Liver (tissue), 8 donors: ENCODE measurements at regions not wholly inside any gene's neighbourhood (a gene's known extent, or its start where the extent isn't known, plus 50 kb on each side); places are given as distances from the start of the nearest gene placed in this dataset.

Experiments
- DNase-seq: peaks from one replicate; pipeline ENCODE4 v3.0.0-alpha.2; 2017; ENCODE audit warnings: low spot score
- H3K27ac ChIP-seq, 2 donors: one replicate each; pipeline ENCODE4 v1.7.0; 2013; ENCODE audit warnings: inconsistent platforms in 2 of 2, low read length in 2 of 2, control low read depth in 1 of 2, low read depth in 1 of 2, mild to moderate bottlenecking in 1 of 2
- H3K27me3 ChIP-seq, 4 donors: one replicate each; pipeline versions ENCODE4 v1.6.1 to v1.7.0; 2013; ENCODE audit warnings: low read length in 3 of 4, inconsistent platforms in 1 of 4, mild to moderate bottlenecking in 1 of 4, moderate library complexity in 1 of 4; ENCODE audit not compliant: control insufficient read depth in 4 of 4, insufficient read depth in 4 of 4
- H3K36me3 ChIP-seq, 4 donors: one replicate each; pipeline versions ENCODE4 v1.6.1 to v1.7.0; 2013; ENCODE audit warnings: low read length in 3 of 4, mild to moderate bottlenecking in 3 of 4, low read depth in 1 of 4, moderate library complexity in 1 of 4; ENCODE audit not compliant: control insufficient read depth in 4 of 4, insufficient read depth in 3 of 4
- H3K4me1 ChIP-seq, 4 donors: one replicate each; pipeline versions ENCODE4 v1.6.1 to v1.7.0; 2013; ENCODE audit warnings: low read length in 3 of 4, mild to moderate bottlenecking in 3 of 4, moderate library complexity in 1 of 4; ENCODE audit not compliant: control insufficient read depth in 4 of 4, insufficient read depth in 4 of 4
- H3K4me3 ChIP-seq, 3 donors: one replicate each; pipeline versions ENCODE4 v1.6.1 to v1.7.0; 2013; ENCODE audit warnings: low read length in 3 of 3, control low read depth in 1 of 3, low read depth in 1 of 3, mild to moderate bottlenecking in 1 of 3
- H3K9ac ChIP-seq, 2 donors: one replicate each; pipeline ENCODE4 v1.7.0; 2013; ENCODE audit warnings: low read length in 2 of 2, mild to moderate bottlenecking in 2 of 2, moderate library complexity in 2 of 2, control low read depth in 1 of 2, low read depth in 1 of 2
- H3K9me3 ChIP-seq, 4 donors: one replicate each; pipeline versions ENCODE4 v1.6.1 to v1.7.0; 2013; ENCODE audit warnings: low read length in 3 of 4; ENCODE audit not compliant: control insufficient read depth in 4 of 4
- ATF3 ChIP-seq: IDR thresholded peaks from 2 replicates; pipeline ENCODE4 v1.6.1; 2016; ENCODE audit warnings: antibody characterized with exemption
- EGR1 ChIP-seq, 2 donors: IDR thresholded peaks; 2 replicates each; pipeline ENCODE4 v1.6.1; 2016 to 2018; ENCODE audit warnings: antibody characterized with exemption in 2 of 2, low read depth in 2 of 2
- FOXA1 ChIP-seq: IDR thresholded peaks from 2 replicates; pipeline ENCODE4 v1.6.1; 2016; ENCODE audit warnings: antibody characterized with exemption
- FOXA2 ChIP-seq: IDR thresholded peaks from 2 replicates; pipeline ENCODE4 v1.6.1; 2016; ENCODE audit warnings: antibody characterized with exemption
- GABPA ChIP-seq, 2 donors: IDR thresholded peaks in 1 of 2; conservative IDR thresholded peaks in 1 of 2; 2 replicates each; pipeline ENCODE4 v1.6.1; 2016; ENCODE audit warnings: antibody characterized with exemption in 2 of 2, mild to moderate bottlenecking in 1 of 2, moderate library complexity in 1 of 2
- HNF4A ChIP-seq, 2 donors: conservative IDR thresholded peaks; 2 replicates each; pipeline ENCODE4 v1.6.1; 2016; ENCODE audit warnings: antibody characterized with exemption in 2 of 2, mild to moderate bottlenecking in 2 of 2
- HNF4G ChIP-seq: IDR thresholded peaks from 2 replicates; pipeline ENCODE4 v1.6.1; 2016; ENCODE audit warnings: antibody characterized with exemption
- JUND ChIP-seq, 2 donors: IDR thresholded peaks; 2 replicates each; pipeline ENCODE4 v1.6.1; 2016; ENCODE audit warnings: antibody characterized with exemption in 2 of 2
- NR2F2 ChIP-seq: IDR thresholded peaks from 2 replicates; pipeline ENCODE4 v1.6.1; 2016; ENCODE audit warnings: antibody characterized with exemption
- RAD21 ChIP-seq, 2 donors: IDR thresholded peaks; 2 replicates each; pipeline ENCODE4 v1.6.1; 2016; ENCODE audit warnings: antibody characterized with exemption in 2 of 2, mild to moderate bottlenecking in 2 of 2
- RXRA ChIP-seq, 2 donors: IDR thresholded peaks; 2 replicates each; pipeline ENCODE4 v1.6.1; 2017 to 2018; ENCODE audit warnings: antibody characterized with exemption in 2 of 2, mild to moderate bottlenecking in 1 of 2
- SP1 ChIP-seq: IDR thresholded peaks from 2 replicates; pipeline ENCODE4 v1.6.1; 2018; ENCODE audit warnings: antibody characterized with exemption, mild to moderate bottlenecking
- TAF1 ChIP-seq: conservative IDR thresholded peaks from 2 replicates; pipeline ENCODE4 v1.6.1; 2016; ENCODE audit warnings: antibody characterized with exemption, mild to moderate bottlenecking
- YY1 ChIP-seq: IDR thresholded peaks from 2 replicates; pipeline ENCODE4 v1.6.1; 2016; ENCODE audit warnings: antibody characterized with exemption, mild to moderate bottlenecking
- WGBS: extraction: QIAGEN DNeasy Blood & Tissue Kit; methylation state at CpG from one replicate; pipeline ENCODE4 v1.1.7; 2013; 5-methylcytosine and 5-hydroxymethylcytosine counted together
- TF ChIP-seq, protein P1 (sequence below): IDR thresholded peaks from 2 replicates; pipeline ENCODE4 v1.6.1; 2016; ENCODE audit warnings: antibody characterized with exemption
- TF ChIP-seq, protein P2 (sequence below): IDR thresholded peaks from 2 replicates; pipeline ENCODE4 v1.6.1; 2016; ENCODE audit warnings: antibody characterized with exemption, mild to moderate bottlenecking
- TF ChIP-seq, protein P3 (sequence below): IDR thresholded peaks from 2 replicates; pipeline ENCODE4 v1.6.1; 2016; ENCODE audit warnings: antibody characterized with exemption
- TF ChIP-seq, protein P4 (sequence below): fragments of 150-350 bp; IDR thresholded peaks from 2 replicates; pipeline ENCODE4 v1.5.1; 2017; ENCODE audit warnings: improper control_type of control experiment, low read depth, low read length; ENCODE audit not compliant: missing input control
- donor health status: healthy.
- donor health status: healthy.
- donor health status: healthy.
- donor health status: healthy.
- donor health status: healthy.

- Histone ChIP-seq H3K4me1 (no peaks in the 10 kb centered on the region), H3K4me3 (no peak overlapping the region), H3K9me3 (no peaks in the 10 kb centered on the region), H3K27ac (no peak overlapping the region), H3K36me3 (no peaks in the 10 kb centered on the region), H3K27me3 (peaks cover 0 to 4% (median under 1%) of the 10 kb centered on the region in 4 donors), H3K9ac (no peak overlapping the region)
- TF ChIP-seq, protein P1, sequence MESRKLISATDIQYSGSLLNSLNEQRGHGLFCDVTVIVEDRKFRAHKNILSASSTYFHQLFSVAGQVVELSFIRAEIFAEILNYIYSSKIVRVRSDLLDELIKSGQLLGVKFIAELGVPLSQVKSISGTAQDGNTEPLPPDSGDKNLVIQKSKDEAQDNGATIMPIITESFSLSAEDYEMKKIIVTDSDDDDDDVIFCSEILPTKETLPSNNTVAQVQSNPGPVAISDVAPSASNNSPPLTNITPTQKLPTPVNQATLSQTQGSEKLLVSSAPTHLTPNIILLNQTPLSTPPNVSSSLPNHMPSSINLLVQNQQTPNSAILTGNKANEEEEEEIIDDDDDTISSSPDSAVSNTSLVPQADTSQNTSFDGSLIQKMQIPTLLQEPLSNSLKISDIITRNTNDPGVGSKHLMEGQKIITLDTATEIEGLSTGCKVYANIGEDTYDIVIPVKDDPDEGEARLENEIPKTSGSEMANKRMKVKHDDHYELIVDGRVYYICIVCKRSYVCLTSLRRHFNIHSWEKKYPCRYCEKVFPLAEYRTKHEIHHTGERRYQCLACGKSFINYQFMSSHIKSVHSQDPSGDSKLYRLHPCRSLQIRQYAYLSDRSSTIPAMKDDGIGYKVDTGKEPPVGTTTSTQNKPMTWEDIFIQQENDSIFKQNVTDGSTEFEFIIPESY = no peak
- TF ChIP-seq ATF3 (no peak), FOXA2 (no peak), NR2F2 (no peak), FOXA1 (no peak), TAF1 (no peak), YY1 (no peak), RAD21 (IDR thresholded peaks at IDR 0.05) (no peak), HNF4A (conservative IDR thresholded peaks at IDR 0.05) (no peak), RXRA (IDR thresholded peaks at IDR 0.05) (no peak), SP1 (no peak), HNF4G (no peak)
- TF ChIP-seq, protein P2, sequence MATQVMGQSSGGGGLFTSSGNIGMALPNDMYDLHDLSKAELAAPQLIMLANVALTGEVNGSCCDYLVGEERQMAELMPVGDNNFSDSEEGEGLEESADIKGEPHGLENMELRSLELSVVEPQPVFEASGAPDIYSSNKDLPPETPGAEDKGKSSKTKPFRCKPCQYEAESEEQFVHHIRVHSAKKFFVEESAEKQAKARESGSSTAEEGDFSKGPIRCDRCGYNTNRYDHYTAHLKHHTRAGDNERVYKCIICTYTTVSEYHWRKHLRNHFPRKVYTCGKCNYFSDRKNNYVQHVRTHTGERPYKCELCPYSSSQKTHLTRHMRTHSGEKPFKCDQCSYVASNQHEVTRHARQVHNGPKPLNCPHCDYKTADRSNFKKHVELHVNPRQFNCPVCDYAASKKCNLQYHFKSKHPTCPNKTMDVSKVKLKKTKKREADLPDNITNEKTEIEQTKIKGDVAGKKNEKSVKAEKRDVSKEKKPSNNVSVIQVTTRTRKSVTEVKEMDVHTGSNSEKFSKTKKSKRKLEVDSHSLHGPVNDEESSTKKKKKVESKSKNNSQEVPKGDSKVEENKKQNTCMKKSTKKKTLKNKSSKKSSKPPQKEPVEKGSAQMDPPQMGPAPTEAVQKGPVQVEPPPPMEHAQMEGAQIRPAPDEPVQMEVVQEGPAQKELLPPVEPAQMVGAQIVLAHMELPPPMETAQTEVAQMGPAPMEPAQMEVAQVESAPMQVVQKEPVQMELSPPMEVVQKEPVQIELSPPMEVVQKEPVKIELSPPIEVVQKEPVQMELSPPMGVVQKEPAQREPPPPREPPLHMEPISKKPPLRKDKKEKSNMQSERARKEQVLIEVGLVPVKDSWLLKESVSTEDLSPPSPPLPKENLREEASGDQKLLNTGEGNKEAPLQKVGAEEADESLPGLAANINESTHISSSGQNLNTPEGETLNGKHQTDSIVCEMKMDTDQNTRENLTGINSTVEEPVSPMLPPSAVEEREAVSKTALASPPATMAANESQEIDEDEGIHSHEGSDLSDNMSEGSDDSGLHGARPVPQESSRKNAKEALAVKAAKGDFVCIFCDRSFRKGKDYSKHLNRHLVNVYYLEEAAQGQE = no peak
- TF ChIP-seq, protein P3, sequence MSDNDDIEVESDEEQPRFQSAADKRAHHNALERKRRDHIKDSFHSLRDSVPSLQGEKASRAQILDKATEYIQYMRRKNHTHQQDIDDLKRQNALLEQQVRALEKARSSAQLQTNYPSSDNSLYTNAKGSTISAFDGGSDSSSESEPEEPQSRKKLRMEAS = no peak
- 64% methylated on average over 6 of the region's 6 CpGs for WGBS
- DNase-seq = no peak
Measured at GRCh38 chr5:51271261-51271660, 112.0 kb upstream of the ISL1 start.

GRCh38 chr5:51273021-51273420 is 110.2 kb upstream of the ISL1 start:
- no peak overlapping the region for H3K9ac ChIP-seq
- no peaks in the 10 kb centered on the region for H3K9me3 ChIP-seq
- no peak overlapping the region for H3K27ac ChIP-seq
- no peak overlapping the region for H3K4me3 ChIP-seq
- WGBS = 55% methylated on average over 3 of the region's 3 CpGs
- H3K4me1 ChIP-seq = no peaks in the 10 kb centered on the region
- no peaks in the 10 kb centered on the region for H3K36me3 ChIP-seq
- peaks cover 0 to 4% (median under 1%) of the 10 kb centered on the region in 4 donors for H3K27me3 ChIP-seq
- DNase-seq = no peak
- TF ChIP-seq NR2F2 = no peak
- TF ChIP-seq EGR1 (IDR thresholded peaks at IDR 0.05; ENCODE audit: low read depth in 2 of 2) = no peak
- TF ChIP-seq, protein P2 = no peak
- TF ChIP-seq, protein P4, sequence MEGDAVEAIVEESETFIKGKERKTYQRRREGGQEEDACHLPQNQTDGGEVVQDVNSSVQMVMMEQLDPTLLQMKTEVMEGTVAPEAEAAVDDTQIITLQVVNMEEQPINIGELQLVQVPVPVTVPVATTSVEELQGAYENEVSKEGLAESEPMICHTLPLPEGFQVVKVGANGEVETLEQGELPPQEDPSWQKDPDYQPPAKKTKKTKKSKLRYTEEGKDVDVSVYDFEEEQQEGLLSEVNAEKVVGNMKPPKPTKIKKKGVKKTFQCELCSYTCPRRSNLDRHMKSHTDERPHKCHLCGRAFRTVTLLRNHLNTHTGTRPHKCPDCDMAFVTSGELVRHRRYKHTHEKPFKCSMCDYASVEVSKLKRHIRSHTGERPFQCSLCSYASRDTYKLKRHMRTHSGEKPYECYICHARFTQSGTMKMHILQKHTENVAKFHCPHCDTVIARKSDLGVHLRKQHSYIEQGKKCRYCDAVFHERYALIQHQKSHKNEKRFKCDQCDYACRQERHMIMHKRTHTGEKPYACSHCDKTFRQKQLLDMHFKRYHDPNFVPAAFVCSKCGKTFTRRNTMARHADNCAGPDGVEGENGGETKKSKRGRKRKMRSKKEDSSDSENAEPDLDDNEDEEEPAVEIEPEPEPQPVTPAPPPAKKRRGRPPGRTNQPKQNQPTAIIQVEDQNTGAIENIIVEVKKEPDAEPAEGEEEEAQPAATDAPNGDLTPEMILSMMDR = no peak
- TF ChIP-seq HNF4A (conservative IDR thresholded peaks at IDR 0.05) = no peak
- no peak for TF ChIP-seq RXRA (IDR thresholded peaks at IDR 0.05)
- no peak for TF ChIP-seq TAF1
- no peak for TF ChIP-seq RAD21 (IDR thresholded peaks at IDR 0.05)
- no peak for TF ChIP-seq GABPA (IDR thresholded peaks at IDR 0.05 in 1 of 2, conservative IDR thresholded peaks at IDR 0.05 in 1 of 2)
- TF ChIP-seq SP1 = no peak
- no peak for TF ChIP-seq YY1
- TF ChIP-seq, protein P3 = no peak
- TF ChIP-seq ATF3 = no peak
- TF ChIP-seq FOXA1 = no peak
- no peak for TF ChIP-seq HNF4G
- TF ChIP-seq JUND (IDR thresholded peaks at IDR 0.05) = no peak
